Thyroid gland (tissue), 4 donors: ENCODE measurements at regions not wholly inside any gene's neighbourhood (a gene's known extent, or its start where the extent isn't known, plus 50 kb on each side); places are given as distances from the start of the nearest gene placed in this dataset.

Experiments used
- POLR2A ChIP-seq, 2 donors: fragments of 450-650 bp; IDR thresholded peaks; one replicate each; pipeline ENCODE4 v1.6.1; 2017; ENCODE audit warnings: antibody characterized with exemption in 2 of 2, mild to moderate bottlenecking in 2 of 2, moderate library complexity in 1 of 2
- TF ChIP-seq, protein P1 (sequence below), 6 experiments: fragments of 200-600 bp in 3 of 6; fragments of 450-650 bp in 3 of 6; sonication (generic) in 3 of 6; IDR thresholded peaks; one replicate each; pipeline ENCODE4 v1.5.1; 2016 to 2019; ENCODE audit warnings: antibody characterized with exemption in 6 of 6, mild to moderate bottlenecking in 2 of 6, inconsistent platforms in 1 of 6, moderate library complexity in 1 of 6

- TF ChIP-seq, protein P1, sequence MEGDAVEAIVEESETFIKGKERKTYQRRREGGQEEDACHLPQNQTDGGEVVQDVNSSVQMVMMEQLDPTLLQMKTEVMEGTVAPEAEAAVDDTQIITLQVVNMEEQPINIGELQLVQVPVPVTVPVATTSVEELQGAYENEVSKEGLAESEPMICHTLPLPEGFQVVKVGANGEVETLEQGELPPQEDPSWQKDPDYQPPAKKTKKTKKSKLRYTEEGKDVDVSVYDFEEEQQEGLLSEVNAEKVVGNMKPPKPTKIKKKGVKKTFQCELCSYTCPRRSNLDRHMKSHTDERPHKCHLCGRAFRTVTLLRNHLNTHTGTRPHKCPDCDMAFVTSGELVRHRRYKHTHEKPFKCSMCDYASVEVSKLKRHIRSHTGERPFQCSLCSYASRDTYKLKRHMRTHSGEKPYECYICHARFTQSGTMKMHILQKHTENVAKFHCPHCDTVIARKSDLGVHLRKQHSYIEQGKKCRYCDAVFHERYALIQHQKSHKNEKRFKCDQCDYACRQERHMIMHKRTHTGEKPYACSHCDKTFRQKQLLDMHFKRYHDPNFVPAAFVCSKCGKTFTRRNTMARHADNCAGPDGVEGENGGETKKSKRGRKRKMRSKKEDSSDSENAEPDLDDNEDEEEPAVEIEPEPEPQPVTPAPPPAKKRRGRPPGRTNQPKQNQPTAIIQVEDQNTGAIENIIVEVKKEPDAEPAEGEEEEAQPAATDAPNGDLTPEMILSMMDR (IDR thresholded peaks at IDR 0.05) = no peak
- TF ChIP-seq POLR2A (IDR thresholded peaks at IDR 0.05) = no peak
Measured at GRCh38 chr21:43318368-43318767, 108.6 kb downstream of the SIK1 start.
